Ascending aorta (tissue), 2 donors: ENCODE measurements at regions not wholly inside any gene's neighbourhood (a gene's known extent, or its start where the extent isn't known, plus 50 kb on each side); places are given as distances from the start of the nearest gene placed in this dataset.

Source experiments
- DNase-seq, 2 donors: peaks; one replicate each; pipeline ENCODE4 v3.0.0-alpha.2; 2019; ENCODE audit warnings: low spot score in 2 of 2
- H3K27ac ChIP-seq, 2 donors: fragments of 200-600 bp; sonication (generic); one replicate each; pipeline ENCODE4 v1.5.1; 2016 to 2017; ENCODE audit warnings: mild to moderate bottlenecking in 1 of 2
- H3K27me3 ChIP-seq: fragments of 200-600 bp; sonication (generic); one replicate; pipeline ENCODE4 v1.5.1; 2017
- H3K36me3 ChIP-seq, 2 donors: fragments of 200-600 bp; sonication (generic); one replicate each; pipeline ENCODE4 v1.5.1; 2016
- H3K4me1 ChIP-seq, 2 donors: fragments of 200-600 bp; sonication (generic); one replicate each; pipeline ENCODE4 v1.5.1; 2016 to 2017; ENCODE audit warnings: mild to moderate bottlenecking in 1 of 2
- H3K4me3 ChIP-seq, 2 donors: fragments of 200-600 bp; sonication (generic); one replicate each; pipeline ENCODE4 v1.5.1; 2016 to 2017; ENCODE audit warnings: mild to moderate bottlenecking in 1 of 2
- H3K9me3 ChIP-seq, 2 donors: fragments of 200-600 bp; sonication (generic); one replicate each; pipeline ENCODE4 v1.5.1; 2016
- CTCF ChIP-seq, 3 experiments: fragments of 200-600 bp in 2 of 3; fragments of 450-650 bp in 1 of 3; sonication (generic) in 2 of 3; IDR thresholded peaks; one replicate each; pipeline ENCODE4 v1.5.1; 2016 to 2019; ENCODE audit warnings: antibody characterized with exemption in 3 of 3, mild to moderate bottlenecking in 1 of 3, moderate library complexity in 1 of 3
- intact Hi-C: fragments of 100-400 bp; cut with DNase I; formaldehyde crosslinking; loops from one replicate; pipeline ENCODE4 v1.15.1; 2023

- intact Hi-C loops: no loop called here
- peaks cover 0 to 4% of the 10 kb centered on the region in 2 donors for H3K36me3 ChIP-seq
Observed at GRCh38 chr1:232432313-232432712, 197.6 kb downstream of the SIPA1L2 start.

GRCh38 chr1:232431748-232432147, 198.2 kb downstream of the SIPA1L2 start:
- H3K9me3 ChIP-seq: no peaks in the 10 kb centered on the region
- no peak overlapping the region for H3K27ac ChIP-seq
- H3K4me3 ChIP-seq: no peak overlapping the region
- no peak for TF ChIP-seq CTCF (IDR thresholded peaks at IDR 0.05)
- DNase-seq: no peak
- H3K27me3 ChIP-seq: no peaks in the 10 kb centered on the region
- no peaks in the 10 kb centered on the region for H3K4me1 ChIP-seq
- peaks cover 0 to 4% of the 10 kb centered on the region in 2 donors for H3K36me3 ChIP-seq
- intact Hi-C loops: no loop called here

More at GRCh38 chr1:232432313-232432712, 197.6 kb downstream of the SIPA1L2 start:
- H3K4me1 ChIP-seq: no peaks in the 10 kb centered on the region
- no peak overlapping the region for H3K27ac ChIP-seq
- TF ChIP-seq CTCF (IDR thresholded peaks at IDR 0.05): no peak
- H3K4me3 ChIP-seq: no peak overlapping the region
- no peaks in the 10 kb centered on the region for H3K9me3 ChIP-seq
- no peak for DNase-seq
- no peaks in the 10 kb centered on the region for H3K27me3 ChIP-seq

GRCh38 chr1:232431326-232431725, 198.6 kb downstream of the SIPA1L2 start:
- intact Hi-C loops: no loop called here
- Histone ChIP-seq H3K27me3 (no peaks in the 10 kb centered on the region), H3K9me3 (no peaks in the 10 kb centered on the region), H3K36me3 (peaks cover 0 to 4% of the 10 kb centered on the region in 2 donors), H3K4me3 (no peak overlapping the region), H3K4me1 (no peaks in the 10 kb centered on the region), H3K27ac (no peak overlapping the region)
- DNase-seq: no peak
- TF ChIP-seq CTCF (IDR thresholded peaks at IDR 0.05): no peak

GRCh38 chr1:232430467-232430866, 199.5 kb downstream of the SIPA1L2 start:
- Histone ChIP-seq H3K27ac (no peak overlapping the region), H3K9me3 (no peaks in the 10 kb centered on the region), H3K4me3 (no peak overlapping the region), H3K27me3 (no peaks in the 10 kb centered on the region), H3K4me1 (no peaks in the 10 kb centered on the region), H3K36me3 (peaks cover 0 to 4% of the 10 kb centered on the region in 2 donors)
- DNase-seq: no peak
- intact Hi-C loops: no loop called here
- TF ChIP-seq CTCF (IDR thresholded peaks at IDR 0.05): no peak

- Histone ChIP-seq H3K9me3 (no peaks in the 10 kb centered on the region), H3K4me3 (no peak overlapping the region), H3K27me3 (no peaks in the 10 kb centered on the region), H3K4me1 (no peaks in the 10 kb centered on the region), H3K36me3 (peaks cover 0 to 4% of the 10 kb centered on the region in 2 donors), H3K27ac (no peak overlapping the region)
- DNase-seq: no peak
- intact Hi-C loops: no loop called here
- no peak for TF ChIP-seq CTCF (IDR thresholded peaks at IDR 0.05)
Observed at GRCh38 chr1:232428786-232429530, 201.0 kb downstream of the SIPA1L2 start.
